C4-2B (cell line): ENCODE measurements at regions not wholly inside any gene's neighbourhood (a gene's known extent, or its start where the extent isn't known, plus 50 kb on each side); places are given as distances from the start of the nearest gene placed in this dataset.
"Not testable (repeated sequence)": the region's sequence is repeated elsewhere in the genome, so short reads cannot be mapped to it uniquely, and the experiment has no call there.

Experiments used
- H3K27ac ChIP-seq: fragments of 450-650 bp; 2 replicates; pipeline ENCODE4 v1.5.1; 2017
- ZFX ChIP-seq: fragments of 450-650 bp; IDR thresholded peaks from 2 replicates; pipeline ENCODE4 v1.6.1; 2017
- TF ChIP-seq, protein P1 (sequence below): fragments of 450-650 bp; conservative IDR thresholded peaks from 2 replicates; pipeline ENCODE4 v1.5.1; 2017; ENCODE audit warnings: mild to moderate bottlenecking

DNA sequence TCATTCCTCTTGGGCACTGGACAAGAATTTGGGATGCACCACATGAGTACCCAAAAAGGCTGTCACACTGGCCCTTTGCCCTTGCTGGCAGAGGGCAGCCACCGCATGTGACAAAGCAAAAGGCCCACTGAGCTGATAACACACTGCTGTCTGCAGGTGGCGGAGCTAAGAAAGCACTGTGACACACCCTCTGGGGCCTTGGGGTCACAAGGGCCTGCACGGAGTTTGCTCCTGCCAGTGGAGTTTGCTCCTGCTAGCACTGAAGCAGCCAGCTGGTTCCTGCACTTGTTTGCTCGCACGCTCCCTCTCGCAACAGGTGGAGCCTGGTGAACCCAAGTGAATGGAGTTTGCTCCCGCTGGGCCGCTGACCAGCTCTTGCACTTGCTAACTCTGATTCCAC, 132.6 kb downstream of the LCA5 start:
- no peak overlapping the region for H3K27ac ChIP-seq
- TF ChIP-seq, protein P1, sequence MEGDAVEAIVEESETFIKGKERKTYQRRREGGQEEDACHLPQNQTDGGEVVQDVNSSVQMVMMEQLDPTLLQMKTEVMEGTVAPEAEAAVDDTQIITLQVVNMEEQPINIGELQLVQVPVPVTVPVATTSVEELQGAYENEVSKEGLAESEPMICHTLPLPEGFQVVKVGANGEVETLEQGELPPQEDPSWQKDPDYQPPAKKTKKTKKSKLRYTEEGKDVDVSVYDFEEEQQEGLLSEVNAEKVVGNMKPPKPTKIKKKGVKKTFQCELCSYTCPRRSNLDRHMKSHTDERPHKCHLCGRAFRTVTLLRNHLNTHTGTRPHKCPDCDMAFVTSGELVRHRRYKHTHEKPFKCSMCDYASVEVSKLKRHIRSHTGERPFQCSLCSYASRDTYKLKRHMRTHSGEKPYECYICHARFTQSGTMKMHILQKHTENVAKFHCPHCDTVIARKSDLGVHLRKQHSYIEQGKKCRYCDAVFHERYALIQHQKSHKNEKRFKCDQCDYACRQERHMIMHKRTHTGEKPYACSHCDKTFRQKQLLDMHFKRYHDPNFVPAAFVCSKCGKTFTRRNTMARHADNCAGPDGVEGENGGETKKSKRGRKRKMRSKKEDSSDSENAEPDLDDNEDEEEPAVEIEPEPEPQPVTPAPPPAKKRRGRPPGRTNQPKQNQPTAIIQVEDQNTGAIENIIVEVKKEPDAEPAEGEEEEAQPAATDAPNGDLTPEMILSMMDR: no peak
- no peak for TF ChIP-seq ZFX

DNA sequence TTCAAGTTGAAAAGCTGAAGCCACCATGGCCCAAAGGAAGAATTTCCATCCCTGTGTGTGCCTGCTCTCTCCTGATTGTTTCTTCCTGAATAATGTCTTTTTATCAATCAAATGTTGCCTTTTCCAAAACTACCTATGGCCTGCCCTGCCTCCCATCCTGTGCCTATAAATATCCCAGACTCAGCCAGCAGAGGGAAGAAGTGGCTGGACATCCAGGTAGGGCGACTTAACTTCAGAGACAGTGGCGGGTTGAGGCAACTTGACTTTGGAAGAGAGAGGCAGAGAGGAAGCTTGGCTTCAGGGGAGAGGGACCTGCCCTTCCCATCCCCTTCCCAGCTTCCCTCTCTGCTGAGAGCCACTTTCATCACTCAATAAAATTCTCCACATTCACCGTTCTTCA, 133.0 kb downstream of the LCA5 start:
- H3K27ac ChIP-seq: no peak overlapping the region
- TF ChIP-seq, protein P1: no peak
- TF ChIP-seq ZFX: no peak

DNA sequence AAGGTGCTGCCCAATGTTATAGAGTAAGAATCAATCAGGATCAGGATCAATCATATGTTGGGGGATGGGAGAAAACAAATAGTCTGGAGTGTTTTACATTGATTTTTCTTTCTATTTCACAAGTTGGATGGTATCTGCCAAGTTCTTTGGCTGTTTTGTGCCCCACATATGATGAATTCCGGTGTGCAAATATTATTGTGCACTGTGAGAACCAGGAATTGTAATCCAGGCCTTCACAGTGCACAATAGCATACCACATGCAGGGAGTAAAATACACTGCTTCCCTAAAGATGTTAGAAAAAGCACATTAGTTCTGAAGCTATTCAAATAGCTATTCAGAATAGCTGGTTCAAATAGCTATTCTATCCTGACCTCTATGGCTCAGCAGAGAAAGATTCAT, 133.7 kb downstream of the LCA5 start:
- TF ChIP-seq, protein P1: no peak
- TF ChIP-seq ZFX: no peak
- H3K27ac ChIP-seq: no peak overlapping the region

DNA sequence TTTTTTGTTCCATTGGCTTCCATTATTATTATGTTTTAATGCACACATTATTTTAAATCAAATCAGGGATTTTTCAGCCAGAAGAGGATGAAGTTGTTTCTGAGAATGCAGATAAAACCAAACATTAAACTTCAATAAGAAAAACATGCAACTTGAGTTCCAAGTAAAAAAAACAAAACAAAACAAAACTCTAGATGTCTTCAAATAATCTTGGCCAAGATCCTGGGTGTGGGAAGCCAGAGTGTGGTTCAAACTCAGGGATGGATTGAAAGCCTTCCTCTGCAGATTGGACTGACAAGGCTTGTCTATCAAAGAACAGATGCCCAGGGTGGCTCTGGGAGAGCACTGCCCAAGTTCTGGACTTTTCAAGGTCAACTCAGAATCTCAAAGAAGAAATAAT, 134.1 kb downstream of the LCA5 start:
- TF ChIP-seq ZFX: no peak
- TF ChIP-seq, protein P1: no peak
- no peak overlapping the region for H3K27ac ChIP-seq

DNA sequence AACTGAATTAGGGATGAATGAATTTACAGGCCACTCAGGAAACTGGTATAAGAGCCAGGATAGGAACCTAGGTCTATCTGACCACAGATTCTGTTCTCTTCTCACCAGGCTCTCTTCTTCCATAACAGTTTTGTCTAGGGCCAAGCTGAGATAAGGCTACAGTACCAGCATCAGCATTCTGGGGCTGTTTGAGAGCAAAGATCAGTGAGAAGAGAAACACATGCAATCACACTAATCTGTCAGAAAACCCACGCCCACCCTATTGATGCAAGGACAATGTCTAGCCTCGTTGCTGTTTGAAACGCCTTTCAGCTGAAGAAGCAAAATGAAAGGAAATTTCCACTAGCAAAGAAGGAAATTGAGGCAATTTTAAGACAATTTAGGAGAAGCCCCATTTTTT, 137.7 kb downstream of the LCA5 start:
- H3K27ac ChIP-seq: no peak overlapping the region
- TF ChIP-seq ZFX: no peak
- TF ChIP-seq, protein P1: no peak

DNA sequence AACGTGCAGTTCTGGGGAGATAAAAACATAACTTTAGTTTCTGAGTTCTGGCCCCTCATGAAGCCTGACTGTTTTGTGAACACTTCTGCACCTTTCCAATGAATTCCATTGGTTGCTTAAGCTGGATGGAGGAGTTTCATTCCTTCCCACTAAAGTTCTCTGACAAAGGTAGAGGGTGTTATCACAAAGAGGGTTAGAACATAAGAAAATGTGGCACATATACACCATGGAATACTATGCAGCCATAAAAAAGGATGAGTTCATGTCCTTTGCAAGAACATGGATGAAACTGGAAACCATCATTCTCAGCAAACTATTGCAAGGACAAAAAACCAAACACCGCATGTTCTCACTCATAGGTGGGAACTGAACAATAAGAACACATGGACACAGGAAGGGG, 138.6 kb downstream of the LCA5 start:
- H3K27ac ChIP-seq: not testable (repeated sequence)

DNA sequence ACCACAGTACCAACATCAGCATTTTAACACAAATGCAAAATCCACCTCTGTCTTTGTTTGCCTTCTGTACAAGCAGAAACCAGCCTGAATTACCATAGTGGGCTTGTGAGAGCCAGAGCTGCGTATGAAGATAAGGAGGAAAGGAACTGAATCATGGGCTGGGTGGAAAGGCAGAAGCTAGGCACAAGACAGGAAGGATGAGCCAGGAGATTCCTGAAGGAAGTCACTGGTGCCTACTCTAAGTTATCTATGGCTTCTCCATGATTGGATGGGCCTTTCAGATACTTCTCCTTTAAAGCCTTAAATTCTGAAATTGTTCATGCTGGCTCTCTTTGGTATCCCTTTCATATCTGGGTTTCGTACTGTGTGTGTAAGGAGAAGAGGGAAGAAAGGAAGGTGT, 140.6 kb downstream of the LCA5 start:
- no peak for TF ChIP-seq ZFX
- TF ChIP-seq, protein P1: no peak
- no peak overlapping the region for H3K27ac ChIP-seq

DNA sequence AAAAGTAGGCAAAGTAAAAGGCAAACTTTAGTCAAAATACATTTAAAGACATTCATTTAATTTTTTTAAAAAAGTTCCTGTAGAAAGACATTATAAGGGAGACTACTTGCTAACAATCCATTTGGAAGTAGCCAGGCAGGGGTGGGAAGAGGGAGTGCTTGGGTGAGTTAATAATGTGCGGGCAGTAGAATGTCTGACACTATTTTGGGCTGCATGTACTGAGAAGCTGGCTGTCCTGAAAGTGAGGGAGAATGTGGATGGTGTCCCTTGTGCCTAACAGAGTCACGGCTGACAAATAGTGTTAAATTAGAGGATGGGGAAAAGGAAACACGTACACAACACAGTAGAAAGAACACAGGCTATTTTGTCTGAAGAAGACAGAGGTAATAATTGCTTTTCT, 142.5 kb downstream of the LCA5 start:
- no peak overlapping the region for H3K27ac ChIP-seq
- no peak for TF ChIP-seq ZFX

DNA sequence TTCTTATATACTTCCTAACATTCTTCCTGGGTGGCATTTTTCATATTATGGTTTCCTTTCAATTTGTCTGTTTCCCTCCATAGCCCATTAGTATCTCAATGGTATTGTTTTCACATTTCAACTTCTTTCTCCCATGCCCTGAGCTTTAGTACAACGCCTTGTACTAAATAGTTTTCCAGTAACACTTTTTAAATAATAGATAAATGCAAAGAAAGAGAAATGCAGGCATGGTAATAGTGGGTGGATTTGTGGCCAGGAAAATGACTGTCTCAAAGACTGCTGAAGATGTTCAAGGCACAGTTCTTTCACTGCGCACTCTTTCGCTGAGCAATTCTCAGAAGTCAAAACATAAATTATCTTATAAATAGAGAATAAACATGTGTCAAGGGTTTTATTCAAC, 145.1 kb downstream of the LCA5 start:
- no peak overlapping the region for H3K27ac ChIP-seq
- no peak for TF ChIP-seq ZFX
- TF ChIP-seq, protein P1: no peak
